Bone marrow (tissue), 2 donors: ENCODE measurements at regions not wholly inside any gene's neighbourhood (a gene's known extent, or its start where the extent isn't known, plus 50 kb on each side); places are given as distances from the start of the nearest gene placed in this dataset.
"Not testable (repeated sequence)": the region's sequence is repeated elsewhere in the genome, so short reads cannot be mapped to it uniquely, and the experiment has no call there.

Experiments used
- DNase-seq, 2 donors: peaks; one replicate each; lab custom pipeline; 2025; lab: John Stamatoyannopoulos, UW

- DNase-seq, result not testable (repeated sequence)
Observed at GRCh38 chr2:67906547-67906946, 156.3 kb downstream of the C1D start.

GRCh38 chr2:67917332-67918054, 145.3 kb downstream of the C1D start:
- no peak for DNase-seq

GRCh38 chr2:67918471-67918870, 144.3 kb downstream of the C1D start:
- DNase-seq, result no peak

GRCh38 chr2:67919490-67919889, 143.3 kb downstream of the C1D start:
- no peak for DNase-seq

GRCh38 chr2:67922080-67922785, 140.6 kb downstream of the C1D start:
- DNase-seq, result no peak

GRCh38 chr2:67923696-67924095, 139.1 kb downstream of the C1D start:
- DNase-seq, result no peak

- DNase-seq, result no peak
Observed at GRCh38 chr2:67927501-67927900, 135.3 kb downstream of the C1D start.

- DNase-seq, result no peak
Observed at GRCh38 chr2:67930156-67930555, 132.6 kb downstream of the C1D start.

- no peak for DNase-seq
Observed at GRCh38 chr2:67936969-67937368, 125.8 kb downstream of the C1D start.

- DNase-seq, result no peak
Observed at GRCh38 chr2:67938053-67938452, 124.8 kb downstream of the C1D start.

- DNase-seq, result no peak
Observed at GRCh38 chr2:67945056-67945455, 117.7 kb downstream of the C1D start.

- DNase-seq, result no peak
Observed at GRCh38 chr2:67945940-67946339, 116.9 kb downstream of the C1D start.

GRCh38 chr2:67948057-67948456, 114.7 kb downstream of the C1D start:
- no peak for DNase-seq

- no peak for DNase-seq
Observed at GRCh38 chr2:67948506-67948905, 114.3 kb downstream of the C1D start.

- no peak for DNase-seq
Observed at GRCh38 chr2:67950018-67950417, 112.8 kb downstream of the C1D start.

- DNase-seq, result no peak
Observed at GRCh38 chr2:67950919-67951318, 111.9 kb downstream of the C1D start.

GRCh38 chr2:67952066-67952465, 110.7 kb downstream of the C1D start:
- DNase-seq, result no peak

GRCh38 chr2:67954093-67954748, 108.6 kb downstream of the C1D start:
- no peak for DNase-seq

GRCh38 chr2:67955748-67956603, 106.8 kb downstream of the C1D start:
- no peak for DNase-seq

- DNase-seq, result no peak
Observed at GRCh38 chr2:67965246-67965645, 97.6 kb downstream of the C1D start.

- no peak for DNase-seq
Observed at GRCh38 chr2:67970071-67970470, 92.7 kb downstream of the C1D start.

GRCh38 chr2:67970542-67970941, 92.3 kb downstream of the C1D start:
- DNase-seq, result no peak
